ENCODE measurements at regions not wholly inside any gene's neighbourhood (a gene's known extent, or its start where the extent isn't known, plus 50 kb on each side); places are given as distances from the start of the nearest gene placed in this dataset.

GRCh38 chr2:11998218-11998617 is 251.8 kb downstream of the LPIN1 start:
- peaks cover 22% of the 10 kb centered on the region for H3K4me1 Mint-ChIP-seq (ENCODE audit: low read depth)
- peaks cover 22% of the 10 kb centered on the region for H3K27me3 Mint-ChIP-seq (ENCODE audit: low read depth)
- no peak overlapping the region for H3K4me3 Mint-ChIP-seq (ENCODE audit: unreplicated experiment)
- TF ChIP-seq CTCF (IDR thresholded peaks at IDR 0.05): no peak
- no peak for DNase-seq (ENCODE audit: low spot score)
- H3K9me3 Mint-ChIP-seq (ENCODE audit: low read depth): peaks cover 10% of the 10 kb centered on the region
- no peak overlapping the region for H3K27ac Mint-ChIP-seq (ENCODE audit: unreplicated experiment)
- H3K36me3 Mint-ChIP-seq (ENCODE audit: low read depth): peaks cover 2% of the 10 kb centered on the region

- Mint-ChIP-seq H3K27ac (ENCODE audit: unreplicated experiment) (no peak overlapping the region), H3K4me3 (ENCODE audit: unreplicated experiment) (no peak overlapping the region), H3K4me1 (ENCODE audit: low read depth) (peaks cover 22% of the 10 kb centered on the region), H3K36me3 (ENCODE audit: low read depth) (no peaks in the 10 kb centered on the region), H3K9me3 (ENCODE audit: low read depth) (peaks cover 8% of the 10 kb centered on the region), H3K27me3 (ENCODE audit: low read depth) (peaks cover 17% of the 10 kb centered on the region)
- no peak for TF ChIP-seq CTCF (IDR thresholded peaks at IDR 0.05)
- DNase-seq (ENCODE audit: low spot score): no peak
Measured at GRCh38 chr2:11998626-11999378, 252.4 kb downstream of the LPIN1 start.

- Mint-ChIP-seq H3K27me3 (ENCODE audit: low read depth) (peaks cover 16% of the 10 kb centered on the region), H3K4me3 (ENCODE audit: unreplicated experiment) (no peak overlapping the region)
- TF ChIP-seq CTCF (IDR thresholded peaks at IDR 0.05): no peak
Measured at GRCh38 chr2:12001621-12002020, 255.2 kb downstream of the LPIN1 start.

GRCh38 chr2:12002215-12002614 is 255.8 kb downstream of the LPIN1 start:
- H3K4me1 Mint-ChIP-seq (ENCODE audit: low read depth): peaks cover 17% of the 10 kb centered on the region
- no peaks in the 10 kb centered on the region for H3K36me3 Mint-ChIP-seq (ENCODE audit: low read depth)
- no peak overlapping the region for H3K27ac Mint-ChIP-seq (ENCODE audit: unreplicated experiment)
- H3K27me3 Mint-ChIP-seq (ENCODE audit: low read depth): peaks cover 16% of the 10 kb centered on the region
- H3K9me3 Mint-ChIP-seq (ENCODE audit: low read depth): no peaks in the 10 kb centered on the region
- H3K4me3 Mint-ChIP-seq (ENCODE audit: unreplicated experiment): no peak overlapping the region
- DNase-seq (ENCODE audit: low spot score): no peak
- no peak for TF ChIP-seq CTCF (IDR thresholded peaks at IDR 0.05)

More at GRCh38 chr2:12001621-12002020, 255.2 kb downstream of the LPIN1 start:
- no peaks in the 10 kb centered on the region for H3K36me3 Mint-ChIP-seq (ENCODE audit: low read depth)
- H3K27ac Mint-ChIP-seq (ENCODE audit: unreplicated experiment): no peak overlapping the region
- peaks cover 13% of the 10 kb centered on the region for H3K4me1 Mint-ChIP-seq (ENCODE audit: low read depth)
- no peaks in the 10 kb centered on the region for H3K9me3 Mint-ChIP-seq (ENCODE audit: low read depth)
- DNase-seq (ENCODE audit: low spot score): no peak

GRCh38 chr2:12004713-12005112 is 258.3 kb downstream of the LPIN1 start:
- peaks cover 16% of the 10 kb centered on the region for H3K4me1 Mint-ChIP-seq (ENCODE audit: low read depth)
- no peaks in the 10 kb centered on the region for H3K36me3 Mint-ChIP-seq (ENCODE audit: low read depth)
- no peak for DNase-seq (ENCODE audit: low spot score)
- no peak for TF ChIP-seq CTCF (IDR thresholded peaks at IDR 0.05)
- H3K9me3 Mint-ChIP-seq (ENCODE audit: low read depth): no peaks in the 10 kb centered on the region
- no peak overlapping the region for H3K27ac Mint-ChIP-seq (ENCODE audit: unreplicated experiment)
- no peak overlapping the region for H3K4me3 Mint-ChIP-seq (ENCODE audit: unreplicated experiment)
- peaks cover 16% of the 10 kb centered on the region for H3K27me3 Mint-ChIP-seq (ENCODE audit: low read depth)

All from chondrocyte (in vitro differentiated cells).